ENCODE measurements at regions not wholly inside any gene's neighbourhood (a gene's known extent, or its start where the extent isn't known, plus 50 kb on each side); places are given as distances from the start of the nearest gene placed in this dataset.
A peak's percentile ranks its signal among the peaks of the same experiment; 100 is the strongest.

DNA sequence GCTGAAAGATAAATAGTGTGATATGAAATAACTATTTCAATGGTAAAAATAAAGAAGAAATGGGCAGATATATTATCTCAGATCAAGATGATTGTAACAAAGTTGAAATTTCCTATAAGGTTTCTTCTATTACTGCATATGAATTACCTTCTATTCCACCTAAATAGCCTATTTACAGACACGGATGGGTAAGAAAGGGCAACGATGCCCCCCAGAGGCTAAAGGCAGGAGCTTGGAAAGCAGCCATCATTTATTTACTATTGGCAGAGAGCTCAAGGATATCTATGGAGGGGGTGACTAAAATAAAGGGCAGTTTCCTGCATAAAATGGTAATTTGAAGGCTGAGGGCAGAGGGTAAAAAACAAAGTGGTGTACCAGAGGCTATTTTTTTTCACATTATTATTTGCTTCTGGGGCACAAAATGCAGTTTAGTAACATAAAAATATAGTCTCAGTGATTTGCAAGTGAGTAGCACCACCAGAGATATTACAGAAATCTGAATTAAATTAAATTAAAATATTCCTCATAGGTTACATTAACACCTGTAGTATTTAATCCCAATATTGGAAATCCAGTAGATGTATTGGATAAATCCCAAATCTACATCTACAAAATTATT lies 123.1 kb downstream of the BTC start:
- TF ChIP-seq, protein P1, sequence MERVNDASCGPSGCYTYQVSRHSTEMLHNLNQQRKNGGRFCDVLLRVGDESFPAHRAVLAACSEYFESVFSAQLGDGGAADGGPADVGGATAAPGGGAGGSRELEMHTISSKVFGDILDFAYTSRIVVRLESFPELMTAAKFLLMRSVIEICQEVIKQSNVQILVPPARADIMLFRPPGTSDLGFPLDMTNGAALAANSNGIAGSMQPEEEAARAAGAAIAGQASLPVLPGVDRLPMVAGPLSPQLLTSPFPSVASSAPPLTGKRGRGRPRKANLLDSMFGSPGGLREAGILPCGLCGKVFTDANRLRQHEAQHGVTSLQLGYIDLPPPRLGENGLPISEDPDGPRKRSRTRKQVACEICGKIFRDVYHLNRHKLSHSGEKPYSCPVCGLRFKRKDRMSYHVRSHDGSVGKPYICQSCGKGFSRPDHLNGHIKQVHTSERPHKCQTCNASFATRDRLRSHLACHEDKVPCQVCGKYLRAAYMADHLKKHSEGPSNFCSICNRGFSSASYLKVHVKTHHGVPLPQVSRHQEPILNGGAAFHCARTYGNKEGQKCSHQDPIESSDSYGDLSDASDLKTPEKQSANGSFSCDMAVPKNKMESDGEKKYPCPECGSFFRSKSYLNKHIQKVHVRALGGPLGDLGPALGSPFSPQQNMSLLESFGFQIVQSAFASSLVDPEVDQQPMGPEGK (CRISPR knock-in tag; IDR thresholded peaks at IDR 0.05; ENCODE audit: borderline replicate concordance): no peak
- no peak for TF ChIP-seq GLIS3 (CRISPR knock-in tag; IDR thresholded peaks at IDR 0.05)
- TF ChIP-seq ZC3H10 (CRISPR knock-in tag; IDR thresholded peaks at IDR 0.05): no peak
- TF ChIP-seq ZFP30 (CRISPR knock-in tag; IDR thresholded peaks at IDR 0.05): no peak
- TF ChIP-seq, protein P2, sequence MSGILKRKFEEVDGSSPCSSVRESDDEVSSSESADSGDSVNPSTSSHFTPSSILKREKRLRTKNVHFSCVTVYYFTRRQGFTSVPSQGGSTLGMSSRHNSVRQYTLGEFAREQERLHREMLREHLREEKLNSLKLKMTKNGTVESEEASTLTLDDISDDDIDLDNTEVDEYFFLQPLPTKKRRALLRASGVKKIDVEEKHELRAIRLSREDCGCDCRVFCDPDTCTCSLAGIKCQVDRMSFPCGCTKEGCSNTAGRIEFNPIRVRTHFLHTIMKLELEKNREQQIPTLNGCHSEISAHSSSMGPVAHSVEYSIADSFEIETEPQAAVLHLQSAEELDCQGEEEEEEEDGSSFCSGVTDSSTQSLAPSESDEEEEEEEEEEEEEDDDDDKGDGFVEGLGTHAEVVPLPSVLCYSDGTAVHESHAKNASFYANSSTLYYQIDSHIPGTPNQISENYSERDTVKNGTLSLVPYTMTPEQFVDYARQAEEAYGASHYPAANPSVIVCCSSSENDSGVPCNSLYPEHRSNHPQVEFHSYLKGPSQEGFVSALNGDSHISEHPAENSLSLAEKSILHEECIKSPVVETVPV (CRISPR knock-in tag; IDR thresholded peaks at IDR 0.05): no peak
- TF ChIP-seq TOX (CRISPR knock-in tag; IDR thresholded peaks at IDR 0.05; ENCODE audit: borderline replicate concordance): no peak
- no peak for TF ChIP-seq ARNTL (CRISPR knock-in tag; IDR thresholded peaks at IDR 0.05; ENCODE audit: borderline replicate concordance, low read depth)
- TF ChIP-seq ZNF8 (CRISPR knock-in tag; IDR thresholded peaks at IDR 0.05): no peak
- TF ChIP-seq, protein P3, sequence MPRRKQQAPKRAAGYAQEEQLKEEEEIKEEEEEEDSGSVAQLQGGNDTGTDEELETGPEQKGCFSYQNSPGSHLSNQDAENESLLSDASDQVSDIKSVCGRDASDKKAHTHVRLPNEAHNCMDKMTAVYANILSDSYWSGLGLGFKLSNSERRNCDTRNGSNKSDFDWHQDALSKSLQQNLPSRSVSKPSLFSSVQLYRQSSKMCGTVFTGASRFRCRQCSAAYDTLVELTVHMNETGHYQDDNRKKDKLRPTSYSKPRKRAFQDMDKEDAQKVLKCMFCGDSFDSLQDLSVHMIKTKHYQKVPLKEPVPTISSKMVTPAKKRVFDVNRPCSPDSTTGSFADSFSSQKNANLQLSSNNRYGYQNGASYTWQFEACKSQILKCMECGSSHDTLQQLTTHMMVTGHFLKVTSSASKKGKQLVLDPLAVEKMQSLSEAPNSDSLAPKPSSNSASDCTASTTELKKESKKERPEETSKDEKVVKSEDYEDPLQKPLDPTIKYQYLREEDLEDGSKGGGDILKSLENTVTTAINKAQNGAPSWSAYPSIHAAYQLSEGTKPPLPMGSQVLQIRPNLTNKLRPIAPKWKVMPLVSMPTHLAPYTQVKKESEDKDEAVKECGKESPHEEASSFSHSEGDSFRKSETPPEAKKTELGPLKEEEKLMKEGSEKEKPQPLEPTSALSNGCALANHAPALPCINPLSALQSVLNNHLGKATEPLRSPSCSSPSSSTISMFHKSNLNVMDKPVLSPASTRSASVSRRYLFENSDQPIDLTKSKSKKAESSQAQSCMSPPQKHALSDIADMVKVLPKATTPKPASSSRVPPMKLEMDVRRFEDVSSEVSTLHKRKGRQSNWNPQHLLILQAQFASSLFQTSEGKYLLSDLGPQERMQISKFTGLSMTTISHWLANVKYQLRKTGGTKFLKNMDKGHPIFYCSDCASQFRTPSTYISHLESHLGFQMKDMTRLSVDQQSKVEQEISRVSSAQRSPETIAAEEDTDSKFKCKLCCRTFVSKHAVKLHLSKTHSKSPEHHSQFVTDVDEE (CRISPR knock-in tag; IDR thresholded peaks at IDR 0.05): no peak
- TF ChIP-seq, protein P4, sequence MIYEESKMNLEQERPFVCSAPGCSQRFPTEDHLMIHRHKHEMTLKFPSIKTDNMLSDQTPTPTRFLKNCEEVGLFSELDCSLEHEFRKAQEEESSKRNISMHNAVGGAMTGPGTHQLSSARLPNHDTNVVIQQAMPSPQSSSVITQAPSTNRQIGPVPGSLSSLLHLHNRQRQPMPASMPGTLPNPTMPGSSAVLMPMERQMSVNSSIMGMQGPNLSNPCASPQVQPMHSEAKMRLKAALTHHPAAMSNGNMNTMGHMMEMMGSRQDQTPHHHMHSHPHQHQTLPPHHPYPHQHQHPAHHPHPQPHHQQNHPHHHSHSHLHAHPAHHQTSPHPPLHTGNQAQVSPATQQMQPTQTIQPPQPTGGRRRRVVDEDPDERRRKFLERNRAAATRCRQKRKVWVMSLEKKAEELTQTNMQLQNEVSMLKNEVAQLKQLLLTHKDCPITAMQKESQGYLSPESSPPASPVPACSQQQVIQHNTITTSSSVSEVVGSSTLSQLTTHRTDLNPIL (CRISPR knock-in tag; IDR thresholded peaks at IDR 0.05; ENCODE audit: low read depth): no peak
- TF ChIP-seq ZFP3 (CRISPR knock-in tag; IDR thresholded peaks at IDR 0.05): no peak
- TF ChIP-seq SNAI2 (CRISPR knock-in tag; IDR thresholded peaks at IDR 0.05): no peak
- TF ChIP-seq, protein P5, sequence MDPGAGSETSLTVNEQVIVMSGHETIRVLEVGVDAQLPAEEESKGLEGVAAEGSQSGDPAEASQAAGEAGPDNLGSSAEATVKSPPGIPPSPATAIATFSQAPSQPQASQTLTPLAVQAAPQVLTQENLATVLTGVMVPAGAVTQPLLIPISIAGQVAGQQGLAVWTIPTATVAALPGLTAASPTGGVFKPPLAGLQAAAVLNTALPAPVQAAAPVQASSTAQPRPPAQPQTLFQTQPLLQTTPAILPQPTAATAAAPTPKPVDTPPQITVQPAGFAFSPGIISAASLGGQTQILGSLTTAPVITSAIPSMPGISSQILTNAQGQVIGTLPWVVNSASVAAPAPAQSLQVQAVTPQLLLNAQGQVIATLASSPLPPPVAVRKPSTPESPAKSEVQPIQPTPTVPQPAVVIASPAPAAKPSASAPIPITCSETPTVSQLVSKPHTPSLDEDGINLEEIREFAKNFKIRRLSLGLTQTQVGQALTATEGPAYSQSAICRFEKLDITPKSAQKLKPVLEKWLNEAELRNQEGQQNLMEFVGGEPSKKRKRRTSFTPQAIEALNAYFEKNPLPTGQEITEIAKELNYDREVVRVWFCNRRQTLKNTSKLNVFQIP (CRISPR knock-in tag; IDR thresholded peaks at IDR 0.05; ENCODE audit: borderline replicate concordance, low read depth): no peak
- no peak for TF ChIP-seq CSDC2 (CRISPR knock-in tag; IDR thresholded peaks at IDR 0.05)
- no peak for TF ChIP-seq OSR1 (CRISPR knock-in tag; IDR thresholded peaks at IDR 0.05)
- TF ChIP-seq ZNF70 (CRISPR knock-in tag; IDR thresholded peaks at IDR 0.05): no peak
- TF ChIP-seq ZNF565 (CRISPR knock-in tag; conservative IDR thresholded peaks at IDR 0.05; ENCODE audit: low read depth): no peak
- peak; percentile 87 for ATAC-seq

DNA sequence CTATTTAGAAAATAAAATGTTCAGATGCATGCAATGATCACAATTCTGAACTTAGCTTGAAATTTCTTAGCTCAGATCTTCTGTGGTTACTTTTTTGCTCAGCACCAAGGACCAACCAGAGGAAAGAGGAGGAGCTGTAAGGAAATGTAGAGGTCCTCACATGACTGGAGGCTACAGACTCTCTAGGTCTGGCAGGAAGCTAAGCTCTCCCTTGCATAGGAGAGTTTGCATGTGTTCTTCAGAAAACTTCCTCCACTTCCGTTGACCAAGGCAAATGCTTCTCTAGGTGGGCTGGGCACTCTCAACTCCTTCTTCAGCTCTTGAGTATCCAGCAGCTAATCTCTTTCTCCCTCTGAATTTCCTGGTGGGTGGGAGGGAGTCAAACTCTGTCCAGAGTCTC lies 119.6 kb downstream of the BTC start:
- no peak for TF ChIP-seq ZNF70 (CRISPR knock-in tag; IDR thresholded peaks at IDR 0.05)
- no peak for TF ChIP-seq TCF4 (CRISPR knock-in tag; IDR thresholded peaks at IDR 0.05; ENCODE audit: borderline replicate concordance)
- no peak for TF ChIP-seq ARNTL (CRISPR knock-in tag; IDR thresholded peaks at IDR 0.05; ENCODE audit: borderline replicate concordance, low read depth)
- TF ChIP-seq GLIS3 (CRISPR knock-in tag; IDR thresholded peaks at IDR 0.05): no peak
- TF ChIP-seq CSDC2 (CRISPR knock-in tag; IDR thresholded peaks at IDR 0.05): no peak
- no peak for TF ChIP-seq OSR1 (CRISPR knock-in tag; IDR thresholded peaks at IDR 0.05)
- TF ChIP-seq ESRRG (CRISPR knock-in tag; IDR thresholded peaks at IDR 0.05): no peak
- no peak for TF ChIP-seq TOX (CRISPR knock-in tag; IDR thresholded peaks at IDR 0.05; ENCODE audit: borderline replicate concordance)
- no peak for TF ChIP-seq RARB (CRISPR knock-in tag; IDR thresholded peaks at IDR 0.05)
- no peak for TF ChIP-seq ZFP3 (CRISPR knock-in tag; IDR thresholded peaks at IDR 0.05)
- TF ChIP-seq, protein P1 (CRISPR knock-in tag; IDR thresholded peaks at IDR 0.05; ENCODE audit: borderline replicate concordance): no peak
- TF ChIP-seq, protein P4 (CRISPR knock-in tag; IDR thresholded peaks at IDR 0.05; ENCODE audit: low read depth): no peak
- TF ChIP-seq PPARA (CRISPR knock-in tag; IDR thresholded peaks at IDR 0.05; ENCODE audit: borderline replicate concordance): no peak
- TF ChIP-seq ZNF8 (CRISPR knock-in tag; IDR thresholded peaks at IDR 0.05): no peak
- no peak for TF ChIP-seq SNAI2 (CRISPR knock-in tag; IDR thresholded peaks at IDR 0.05)
- ATAC-seq: no peak

Measured in SK-N-SH treated with all-trans-retinoic acid at 6 μM for 48 hours (cell line).